GM12873 (cell line): ENCODE measurements at regions not wholly inside any gene's neighbourhood (a gene's known extent, or its start where the extent isn't known, plus 50 kb on each side); places are given as distances from the start of the nearest gene placed in this dataset.

ENCODE experiments used
- CTCF ChIP-seq: IDR thresholded peaks from 2 replicates; pipeline ENCODE4 v1.5.1; 2012; ENCODE audit warnings: low read depth, mild to moderate bottlenecking, moderate library complexity, low read length, control low read depth; ENCODE audit not compliant: insufficient read depth; ENCODE audit errors: missing control alignments

DNA sequence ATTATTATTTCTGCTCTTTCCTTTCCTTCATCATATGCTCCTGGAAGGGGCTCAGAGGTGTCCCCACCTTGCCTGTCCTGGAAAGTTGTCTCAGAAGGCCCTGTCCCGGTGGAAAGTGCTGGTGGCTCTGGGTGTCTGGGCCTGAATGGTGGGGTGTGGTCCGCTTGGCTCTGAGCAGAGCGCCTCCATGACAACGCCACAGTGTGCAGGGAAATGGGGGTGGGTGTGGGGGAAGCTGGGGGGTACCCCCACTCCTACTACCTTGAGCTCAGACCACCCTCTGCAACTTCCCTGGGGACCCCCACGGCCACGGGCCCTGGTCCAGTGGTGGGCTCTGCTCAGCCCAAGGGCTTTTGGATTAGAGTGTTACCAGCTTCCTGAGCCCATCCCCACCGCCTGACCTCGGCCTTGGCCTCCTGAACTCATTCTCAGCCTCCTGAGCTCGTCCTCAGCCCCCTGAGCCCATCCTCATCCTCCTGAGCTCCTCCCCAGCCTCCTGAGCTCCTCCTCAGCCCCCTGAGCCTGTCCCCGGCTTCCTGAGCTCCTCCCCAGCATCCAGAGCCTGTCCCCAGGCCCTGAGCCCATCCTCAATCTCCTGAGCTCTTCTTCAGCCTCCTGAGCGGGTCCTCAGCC is 106.4 kb upstream of the FAM20C start:
- TF ChIP-seq CTCF: no peak

DNA sequence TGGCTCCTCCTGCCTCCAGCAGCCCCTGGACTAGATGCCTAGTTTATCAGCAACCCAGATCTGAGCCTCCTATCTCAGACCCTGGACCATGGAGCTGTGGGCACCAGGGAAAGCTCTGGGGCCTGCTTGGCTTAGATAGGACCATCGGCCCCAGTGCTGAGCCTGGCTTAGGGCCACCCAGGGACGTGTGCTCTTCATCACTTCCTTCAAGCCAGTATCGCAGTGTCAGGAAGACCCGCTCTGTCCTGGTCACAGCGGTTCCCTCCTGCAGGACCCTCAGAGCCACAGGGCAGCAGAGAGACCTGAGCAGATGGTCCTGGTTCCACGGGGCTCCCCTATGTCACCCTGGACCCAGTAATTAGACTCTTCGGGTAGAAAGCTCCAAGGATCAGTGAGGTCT is 105.7 kb upstream of the FAM20C start:
- no peak for TF ChIP-seq CTCF

DNA sequence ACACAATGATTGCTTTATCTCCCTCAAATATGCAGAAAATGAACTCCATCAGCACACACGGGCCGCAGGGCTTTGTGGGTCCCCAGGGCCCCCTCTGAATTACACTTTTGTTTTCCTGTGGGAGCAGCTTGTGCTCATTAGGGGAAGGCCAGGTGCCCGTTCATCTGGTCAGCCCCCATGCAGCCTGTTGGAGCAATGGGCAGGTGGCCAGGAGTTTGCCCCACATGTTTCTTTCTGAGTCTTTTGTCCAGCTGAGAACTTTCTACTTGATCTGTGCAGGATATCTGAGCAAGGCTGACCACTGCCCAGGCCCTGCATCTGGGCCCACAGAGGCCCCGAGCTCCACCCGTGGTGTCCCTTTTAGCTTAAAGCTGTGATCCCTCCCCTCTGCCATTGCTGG is 105.3 kb upstream of the FAM20C start:
- TF ChIP-seq CTCF: no peak

DNA sequence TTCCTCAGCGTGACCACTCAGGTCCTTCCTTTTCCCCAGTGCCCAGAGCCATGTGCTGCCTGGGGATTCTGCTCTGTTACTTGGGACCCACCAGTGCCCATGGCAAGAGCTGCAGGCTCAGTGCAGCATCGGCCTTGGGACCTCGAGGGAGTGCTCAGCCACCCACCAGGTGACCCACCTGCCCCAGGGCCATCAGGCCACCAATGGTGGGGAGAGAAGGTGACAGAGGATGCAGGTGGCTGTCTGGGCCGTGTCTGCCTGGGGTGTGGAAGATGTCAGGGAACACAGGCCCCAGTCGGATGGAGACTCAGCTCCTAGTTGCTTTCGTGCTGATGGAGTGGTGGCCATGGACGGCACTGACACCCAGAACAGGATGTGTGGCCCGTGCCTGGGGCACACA is 104.7 kb upstream of the FAM20C start:
- no peak for TF ChIP-seq CTCF

GRCh38 chr7:88095-88926 is 104.1 kb upstream of the FAM20C start:
- no peak for TF ChIP-seq CTCF

GRCh38 chr7:88927-89231 is 103.5 kb upstream of the FAM20C start:
- no peak for TF ChIP-seq CTCF

- no peak for TF ChIP-seq CTCF
These were observed 102.9 kb upstream of the FAM20C start for GRCh38 chr7:89232-90019.
